HG02943 (cell line): ENCODE measurements at regions not wholly inside any gene's neighbourhood (a gene's known extent, or its start where the extent isn't known, plus 50 kb on each side); places are given as distances from the start of the nearest gene placed in this dataset.
"Not testable (repeated sequence)": the region's sequence is repeated elsewhere in the genome, so short reads cannot be mapped to it uniquely, and the experiment has no call there.

ENCODE experiments used
- ATAC-seq: cut with Tn5 transposase; IDR thresholded peaks from one replicate; pipeline ENCODE4 v1.9.1; 2021; ENCODE audit warnings: mild to moderate bottlenecking, low read depth, moderate library complexity; ENCODE audit not compliant: unreplicated experiment

GRCh38 chr13:82165396-82166174, 1716.7 kb downstream of the SLITRK1 start:
- ATAC-seq, result no peak

- ATAC-seq, result not testable (repeated sequence)
Measured at GRCh38 chr13:82164780-82165395, 1717.4 kb downstream of the SLITRK1 start.

- ATAC-seq, result no peak
Measured at GRCh38 chr13:82147526-82147925, 1734.7 kb downstream of the SLITRK1 start.

GRCh38 chr13:82136880-82137279, 1745.4 kb downstream of the SLITRK1 start:
- no peak for ATAC-seq

GRCh38 chr13:82129281-82129680, 1753.0 kb downstream of the SLITRK1 start:
- no peak for ATAC-seq

- no peak for ATAC-seq
Measured at GRCh38 chr13:82118589-82118988, 1763.7 kb downstream of the SLITRK1 start.

GRCh38 chr13:82116422-82116989, 1765.8 kb downstream of the SLITRK1 start:
- ATAC-seq, result no peak

GRCh38 chr13:82115391-82115790, 1766.9 kb downstream of the SLITRK1 start:
- ATAC-seq, result no peak

- ATAC-seq, result no peak
Measured at GRCh38 chr13:82096256-82096655, 1755.3 kb upstream of the SPRY2 start.

- ATAC-seq, result no peak
Measured at GRCh38 chr13:82092312-82092711, 1751.4 kb upstream of the SPRY2 start.

- ATAC-seq, result no peak
Measured at GRCh38 chr13:82088781-82089180, 1747.9 kb upstream of the SPRY2 start.

GRCh38 chr13:82076496-82076895, 1735.6 kb upstream of the SPRY2 start:
- ATAC-seq, result no peak

- no peak for ATAC-seq
Measured at GRCh38 chr13:82070416-82070815, 1729.5 kb upstream of the SPRY2 start.

- no peak for ATAC-seq
Measured at GRCh38 chr13:82062772-82063171, 1721.8 kb upstream of the SPRY2 start.

- ATAC-seq, result no peak
Measured at GRCh38 chr13:82058364-82058763, 1717.4 kb upstream of the SPRY2 start.

GRCh38 chr13:82045316-82045715, 1704.4 kb upstream of the SPRY2 start:
- not testable (repeated sequence) for ATAC-seq

- ATAC-seq, result no peak
Measured at GRCh38 chr13:82036602-82037001, 1695.7 kb upstream of the SPRY2 start.

GRCh38 chr13:82011355-82011754, 1670.4 kb upstream of the SPRY2 start:
- ATAC-seq, result no peak

GRCh38 chr13:82010780-82011179, 1669.9 kb upstream of the SPRY2 start:
- no peak for ATAC-seq

GRCh38 chr13:82002710-82003109, 1661.8 kb upstream of the SPRY2 start:
- no peak for ATAC-seq

GRCh38 chr13:81995316-81995715, 1654.4 kb upstream of the SPRY2 start:
- no peak for ATAC-seq

- no peak for ATAC-seq
Measured at GRCh38 chr13:81990652-81991051, 1649.7 kb upstream of the SPRY2 start.
